HK-2 (cell line): ENCODE measurements at regions not wholly inside any gene's neighbourhood (a gene's known extent, or its start where the extent isn't known, plus 50 kb on each side); places are given as distances from the start of the nearest gene placed in this dataset.

Experiments
- DNase-seq: peaks from one replicate; pipeline ENCODE4 v3.0.0-alpha.2; 2018; ENCODE audit not compliant: unreplicated experiment

DNA sequence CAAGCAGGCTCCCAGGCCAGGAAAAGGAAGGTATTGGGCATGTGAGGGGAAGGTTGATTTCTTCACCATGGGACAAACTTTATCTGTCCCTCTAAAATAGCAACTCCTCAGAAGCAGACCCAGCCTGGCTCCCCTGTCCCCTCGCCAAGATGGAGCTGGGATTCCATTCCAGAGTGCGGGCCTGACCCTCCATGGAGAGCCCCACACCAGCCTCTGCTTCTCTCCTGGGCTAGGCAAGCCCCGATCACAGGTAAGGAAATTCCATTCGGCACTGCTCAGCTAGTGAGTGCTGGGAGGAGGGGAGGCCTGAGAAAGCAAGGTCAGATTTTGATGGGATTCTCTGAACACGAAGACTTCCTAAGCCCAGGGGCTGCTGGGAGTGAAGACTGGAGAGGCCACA, 98.4 kb downstream of the EFNB1 start:
- DNase-seq = no peak

DNA sequence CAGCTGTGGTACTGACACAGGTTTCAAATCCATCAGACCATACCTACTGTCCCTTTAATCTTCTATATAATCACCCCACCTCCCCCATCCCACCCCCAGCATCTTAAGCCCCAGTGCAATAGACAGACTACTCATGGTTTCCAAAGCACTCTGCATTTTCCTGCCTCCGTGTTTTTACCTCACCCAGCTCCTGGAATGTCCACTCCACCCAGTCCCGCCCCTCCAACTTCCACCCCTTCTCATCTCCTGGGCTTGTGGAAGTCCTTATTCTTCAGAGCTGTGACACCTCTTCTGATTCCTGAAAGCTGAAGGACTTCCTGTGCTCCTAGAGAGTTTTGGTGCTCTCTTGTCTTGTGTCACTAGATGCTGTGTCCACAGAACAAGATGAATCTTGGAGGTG, 94.3 kb downstream of the EFNB1 start:
- no peak for DNase-seq

DNA sequence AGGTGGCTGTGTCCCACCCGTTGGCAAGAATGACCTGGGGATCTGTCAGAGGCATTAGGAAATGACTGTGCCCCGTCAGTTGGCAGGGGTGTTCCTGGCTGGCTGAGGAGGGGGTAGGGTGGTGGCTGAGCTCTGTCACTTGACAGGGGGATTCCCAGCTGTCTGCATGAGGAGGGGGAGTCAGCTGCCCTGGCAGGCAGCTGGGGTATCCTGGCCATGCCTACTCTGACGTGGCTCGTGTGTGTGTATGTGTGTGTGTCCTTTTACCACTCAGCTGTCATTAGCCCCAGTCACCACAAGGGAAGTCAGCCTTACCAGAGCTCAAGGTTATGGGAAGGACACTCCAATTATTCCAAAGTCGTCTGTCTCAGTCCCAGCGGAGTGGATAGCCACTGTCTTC, 93.2 kb downstream of the EFNB1 start:
- no peak for DNase-seq

DNA sequence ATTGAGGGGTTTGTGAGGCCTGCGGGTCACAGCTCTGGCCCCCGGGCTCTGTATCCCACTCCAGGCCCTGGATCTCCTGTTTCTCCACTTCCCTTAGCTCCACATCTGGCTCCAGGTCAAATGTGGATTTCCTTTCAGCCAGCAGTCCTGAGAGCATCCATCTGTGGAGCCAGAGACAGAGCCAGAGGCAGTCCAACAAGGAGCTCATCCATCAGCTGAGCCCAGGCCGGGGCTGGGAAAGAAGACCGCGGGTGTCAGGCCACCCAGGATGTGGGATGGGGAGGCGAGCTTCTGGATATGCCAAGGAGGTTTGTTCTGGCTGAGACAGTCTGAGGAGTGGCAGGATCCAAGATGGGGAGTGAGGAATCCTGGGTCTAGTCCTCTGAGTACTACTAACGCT, 91.7 kb downstream of the EFNB1 start:
- no peak for DNase-seq

DNA sequence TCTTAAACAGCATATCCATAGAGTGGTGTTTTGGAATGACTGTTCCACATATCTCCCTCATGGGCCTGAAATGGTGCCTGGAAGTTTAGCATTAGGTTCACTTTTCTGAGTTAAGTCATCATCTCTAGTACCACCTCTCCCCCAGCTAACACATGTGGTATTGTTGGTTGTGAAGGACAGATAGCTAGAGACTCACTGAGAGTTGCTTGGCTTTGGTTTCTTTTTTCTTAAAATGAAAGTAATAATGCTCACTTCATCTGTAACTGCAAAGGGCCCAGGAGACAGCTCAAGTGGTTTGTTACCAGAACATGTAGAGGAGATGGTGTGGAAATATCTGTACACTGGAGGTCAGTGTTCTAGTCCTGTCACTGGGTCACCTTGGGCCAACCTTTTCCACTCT, 90.9 kb downstream of the EFNB1 start:
- no peak for DNase-seq

DNA sequence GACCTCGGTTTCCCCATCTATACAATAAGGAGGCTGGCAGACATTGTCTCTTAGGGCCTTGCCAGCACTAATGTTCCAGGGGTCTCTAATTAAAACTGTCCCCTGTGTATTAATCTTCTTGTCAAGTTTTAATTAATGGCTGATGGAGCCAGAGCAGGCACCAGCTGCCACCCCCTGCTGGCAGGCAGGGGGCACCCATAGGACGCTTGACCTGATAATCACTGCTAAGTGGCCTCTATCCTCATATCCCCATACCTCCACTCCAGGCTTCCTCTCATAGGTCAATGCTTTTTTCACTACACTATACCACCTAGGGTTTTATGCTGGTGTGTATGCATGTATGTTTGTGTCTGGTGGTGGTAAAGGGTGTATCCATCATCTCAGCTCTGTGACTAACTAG, 89.4 kb downstream of the EFNB1 start:
- no peak for DNase-seq

DNA sequence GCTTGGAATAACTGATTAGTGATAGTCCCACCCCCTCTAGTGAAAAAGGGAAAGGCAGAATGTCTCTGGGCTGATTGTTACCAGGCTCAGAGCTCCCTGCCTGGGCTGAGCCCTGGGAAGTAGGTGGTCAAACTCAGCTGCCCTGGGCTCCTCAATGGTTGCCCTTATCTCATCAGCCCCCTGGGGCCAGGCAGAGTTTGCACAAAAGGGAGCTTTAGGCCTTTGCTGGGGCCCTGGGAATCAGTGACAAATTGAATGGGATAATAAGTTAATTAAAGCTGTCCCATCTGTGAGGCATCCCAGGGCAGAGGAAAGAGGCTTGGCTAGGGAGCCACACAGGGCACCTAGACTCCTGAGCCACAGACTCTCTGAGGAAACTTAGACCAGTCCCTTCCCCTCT, 89.0 kb downstream of the EFNB1 start:
- no peak for DNase-seq

DNA sequence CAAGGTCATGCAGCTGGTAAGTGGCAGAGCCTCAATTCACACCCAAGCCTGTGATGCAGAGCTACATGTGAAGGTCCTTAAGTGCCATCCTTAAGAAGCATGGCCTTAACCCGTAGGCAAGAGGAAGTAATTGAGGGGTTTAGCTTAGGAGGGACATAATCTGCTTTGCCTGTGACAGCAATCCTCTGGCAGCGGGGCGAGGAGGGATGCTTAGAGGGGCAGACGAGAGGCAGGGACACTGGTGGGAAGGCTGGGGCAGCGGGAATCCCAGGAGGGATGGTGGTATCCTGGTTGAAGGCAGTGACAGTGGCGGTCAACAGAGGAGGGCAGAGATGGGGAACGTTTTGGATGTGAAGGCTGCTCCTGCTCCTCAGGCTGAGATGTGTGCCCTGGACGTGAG, 88.1 kb downstream of the EFNB1 start:
- DNase-seq = no peak

DNA sequence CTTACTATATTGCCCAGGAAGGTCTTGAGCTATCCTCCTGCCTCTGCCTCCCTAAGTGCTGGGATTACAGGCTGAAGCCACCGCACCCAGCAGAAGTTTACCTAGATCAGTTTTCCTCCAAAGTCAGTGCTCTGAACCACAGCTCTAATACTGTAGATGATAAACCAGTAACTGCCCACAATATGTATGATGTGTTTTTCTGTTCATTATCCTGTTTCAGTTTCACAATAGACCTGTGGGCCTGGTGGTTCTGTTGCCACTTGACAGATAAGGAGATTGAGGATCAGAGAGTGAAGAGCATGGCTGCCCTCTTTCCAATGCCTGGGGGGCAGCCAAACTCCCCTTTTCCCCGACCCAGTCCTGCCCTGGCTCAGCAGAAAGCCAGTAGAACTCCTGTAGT, 87.0 kb downstream of the EFNB1 start:
- no peak for DNase-seq

DNA sequence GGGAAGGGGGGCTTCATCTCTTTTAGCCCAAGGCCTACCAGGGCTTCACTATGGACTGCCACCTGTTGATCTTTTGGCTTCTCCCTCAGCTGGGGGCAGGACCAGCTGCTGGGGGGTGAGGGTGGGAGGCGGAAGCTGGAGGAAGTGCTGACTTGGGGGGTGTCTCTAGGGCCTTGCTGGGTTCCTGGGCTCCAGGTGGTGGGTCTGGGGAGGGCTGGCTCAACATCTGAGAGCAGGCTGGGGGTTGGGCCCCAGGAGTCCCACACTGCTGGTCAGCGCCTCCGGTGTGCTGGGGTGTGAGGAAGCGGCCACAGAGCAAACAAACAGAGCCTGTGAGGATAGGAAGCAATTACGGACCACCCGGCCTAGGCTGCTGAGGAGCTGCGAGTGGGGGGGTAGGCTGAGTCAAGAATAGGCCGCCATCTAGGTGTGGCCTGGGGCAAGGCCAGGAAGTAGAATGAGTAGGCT, 85.7 kb downstream of the EFNB1 start:
- DNase-seq = no peak

DNA sequence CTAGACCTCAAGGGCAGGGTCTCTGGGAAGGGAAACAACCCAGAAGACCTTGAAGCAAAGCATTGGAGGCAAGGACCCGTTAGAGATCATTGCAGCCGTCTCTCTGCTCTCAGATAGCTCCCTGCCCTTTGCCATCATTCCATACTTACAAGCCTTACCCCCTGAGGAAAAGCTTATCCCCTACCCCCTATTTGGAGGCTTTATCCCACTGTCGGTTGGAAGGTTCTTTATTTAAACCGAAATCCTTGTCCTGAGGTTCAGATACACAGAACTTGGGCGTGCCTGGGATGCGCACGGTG, 84.4 kb downstream of the EFNB1 start:
- no peak for DNase-seq

DNA sequence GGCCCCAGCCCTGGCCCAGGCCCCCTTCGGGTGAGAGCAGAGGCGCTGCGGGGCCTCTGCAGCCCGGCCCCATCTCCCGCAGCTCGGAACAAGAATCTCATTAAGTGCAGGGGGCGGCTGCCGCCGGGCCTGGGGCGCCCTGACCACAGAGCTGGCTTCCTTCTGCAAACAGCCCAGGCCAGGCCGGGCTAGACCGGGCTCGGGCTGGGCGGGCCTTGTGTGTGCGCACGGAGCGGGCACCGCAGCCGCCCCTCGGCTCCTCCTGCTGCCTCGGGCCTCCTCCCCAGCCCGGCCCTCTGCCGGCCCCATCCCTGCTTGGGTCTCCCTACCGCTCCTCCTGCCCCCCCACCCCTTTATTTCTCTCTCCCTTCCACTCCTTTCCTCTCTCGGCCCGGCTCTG, 83.3 kb downstream of the EFNB1 start:
- no peak for DNase-seq

DNA sequence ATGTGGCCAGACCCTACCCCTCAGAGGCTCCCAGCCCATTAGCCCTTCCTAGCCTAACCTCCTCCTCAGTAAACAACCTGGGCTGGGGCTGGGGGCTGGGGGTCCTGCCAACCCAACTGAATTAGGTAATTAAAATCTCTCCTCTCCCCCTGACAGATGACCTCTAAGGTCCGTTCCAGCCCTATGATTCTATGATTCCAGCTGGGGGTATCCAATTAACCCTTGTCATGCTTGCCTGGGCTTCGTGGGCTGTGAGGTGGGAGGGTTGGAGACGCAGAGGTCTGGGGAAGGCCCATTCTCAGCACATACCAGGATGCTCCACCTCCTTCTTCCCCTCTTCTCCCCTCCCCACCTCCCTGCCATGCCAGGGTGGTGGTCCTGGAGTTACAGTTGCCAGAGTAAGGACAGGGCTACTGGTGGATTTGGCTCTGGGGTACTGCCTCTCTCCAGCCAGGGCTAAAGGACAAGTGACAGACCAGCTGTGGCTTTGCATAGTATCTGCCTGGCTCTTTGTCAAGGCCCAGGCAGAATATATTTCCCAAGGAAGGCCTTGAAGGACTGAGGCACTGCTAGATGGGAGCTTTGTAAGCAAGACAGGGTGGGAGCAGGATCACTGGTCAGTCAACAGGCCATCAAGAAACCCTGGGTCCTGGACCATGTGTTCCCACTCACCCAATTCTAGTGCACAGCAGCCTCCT, 82.1 kb downstream of the EFNB1 start:
- DNase-seq = no peak

DNA sequence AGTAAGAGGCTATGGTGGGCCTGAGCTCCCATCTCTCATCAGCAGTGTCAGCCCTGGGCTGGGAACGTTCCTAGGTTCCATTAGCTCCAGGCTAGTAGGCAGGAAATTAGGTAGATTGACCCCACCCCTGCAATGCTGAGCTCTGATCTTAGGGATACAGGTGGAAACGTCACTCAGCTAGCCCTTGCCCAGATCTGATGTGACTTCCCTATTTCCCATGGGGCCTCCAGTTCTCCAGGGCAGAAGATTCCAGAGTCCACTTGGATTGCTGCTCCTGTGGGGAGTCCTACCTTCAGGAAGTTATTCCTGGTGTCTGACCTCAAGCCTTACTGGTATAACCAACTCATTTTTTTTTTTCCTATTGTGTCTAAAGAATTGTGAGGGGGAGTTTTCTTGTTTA, 81.1 kb downstream of the EFNB1 start:
- no peak for DNase-seq

DNA sequence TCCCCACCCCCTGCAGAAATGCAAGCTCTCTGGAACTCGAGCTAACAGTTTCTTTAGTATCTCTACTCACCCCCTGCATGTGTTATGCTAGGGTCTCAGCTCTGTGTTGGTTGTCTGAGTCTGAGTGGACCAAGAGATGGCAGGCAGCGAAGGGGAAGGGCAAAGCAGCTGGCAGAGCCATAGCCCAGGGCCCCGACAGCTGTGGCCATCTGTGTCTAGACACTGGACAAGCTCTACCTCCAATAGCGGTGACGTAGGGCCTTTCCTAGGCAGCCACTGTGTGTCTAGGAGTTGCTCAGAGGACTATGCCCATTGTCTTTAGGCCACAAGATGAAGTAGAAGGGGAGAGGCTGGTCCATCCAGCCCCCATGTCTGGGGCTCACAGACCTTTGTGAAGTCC, 79.2 kb downstream of the EFNB1 start:
- DNase-seq = no peak

DNA sequence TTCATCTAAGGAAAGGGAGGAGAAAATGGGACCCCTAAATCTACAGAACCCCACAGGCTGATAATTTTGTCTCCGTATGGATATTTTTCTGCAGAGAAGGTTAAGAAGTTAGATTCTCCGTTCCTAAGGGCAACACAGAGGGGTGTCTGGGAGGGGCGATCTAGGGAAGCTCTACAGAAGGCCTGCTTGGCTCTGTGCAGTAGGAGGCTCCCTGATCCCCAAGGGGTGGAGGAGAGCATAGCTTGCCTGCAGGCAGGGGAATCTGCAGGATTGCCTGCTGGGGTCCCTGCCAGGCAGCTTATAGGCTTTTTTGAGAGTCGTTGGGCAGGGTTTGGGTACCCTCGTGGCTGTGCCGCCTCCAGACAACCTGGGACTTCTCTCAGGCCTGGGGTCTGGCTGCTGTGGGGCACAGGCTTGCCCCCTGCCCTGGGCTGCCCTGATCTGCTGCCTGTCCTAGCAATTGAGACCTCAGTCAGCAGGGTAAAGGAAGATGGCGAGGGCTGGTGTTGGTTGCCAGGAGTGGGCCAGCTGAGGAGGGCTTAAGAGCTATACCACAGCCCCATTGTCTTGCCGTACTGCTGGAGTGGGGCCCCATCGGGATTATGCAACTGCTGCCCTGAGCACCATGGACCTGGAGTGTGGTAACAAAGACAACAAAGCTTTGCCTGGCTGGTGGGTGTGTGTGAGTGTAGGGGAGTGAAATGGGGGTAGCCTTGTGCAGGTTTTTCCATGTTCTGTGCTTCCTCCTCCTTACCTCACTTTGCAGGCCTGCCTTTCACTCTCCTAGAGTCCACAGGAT, 74.1 kb downstream of the EFNB1 start:
- DNase-seq = no peak

DNA sequence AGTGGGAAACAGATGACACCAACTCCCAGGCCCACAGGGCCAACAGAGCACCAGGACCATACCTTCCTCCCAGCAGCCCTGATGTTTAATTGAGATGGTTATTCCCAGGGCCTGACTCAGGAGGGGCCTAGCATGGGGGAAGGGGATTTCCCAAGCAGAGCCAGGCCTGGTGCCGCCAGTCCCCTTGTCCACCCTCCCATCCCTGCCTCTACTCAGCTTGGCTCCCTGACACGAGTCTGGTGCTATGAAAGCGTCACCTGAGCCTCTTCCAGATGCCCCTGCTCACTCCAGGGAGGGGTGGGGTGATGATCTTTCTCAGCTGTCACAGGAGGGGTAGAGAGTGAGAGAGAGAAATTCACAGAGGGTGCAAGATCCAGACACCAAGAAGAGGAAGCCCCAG, 72.7 kb downstream of the EFNB1 start:
- no peak for DNase-seq

DNA sequence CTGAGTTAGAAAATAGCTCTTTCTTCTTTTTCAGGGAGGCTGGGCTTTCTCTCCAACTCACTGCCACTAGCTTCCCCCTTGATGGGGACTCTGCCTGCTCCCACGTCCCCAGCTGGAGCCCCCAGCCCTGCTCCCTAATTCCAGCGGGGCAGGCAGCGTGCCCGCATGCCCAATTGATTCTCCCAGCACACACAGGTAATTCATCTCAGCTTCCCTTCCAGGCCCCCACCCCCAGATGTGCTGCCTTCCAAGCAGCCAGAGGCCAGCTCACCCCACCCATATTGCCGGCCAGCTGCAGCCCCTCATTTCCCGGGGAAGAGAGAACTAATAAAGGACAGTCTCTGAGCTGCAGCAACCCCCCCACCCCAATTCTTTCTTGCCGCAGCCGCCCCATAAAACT, 69.8 kb downstream of the EFNB1 start:
- DNase-seq = no peak

DNA sequence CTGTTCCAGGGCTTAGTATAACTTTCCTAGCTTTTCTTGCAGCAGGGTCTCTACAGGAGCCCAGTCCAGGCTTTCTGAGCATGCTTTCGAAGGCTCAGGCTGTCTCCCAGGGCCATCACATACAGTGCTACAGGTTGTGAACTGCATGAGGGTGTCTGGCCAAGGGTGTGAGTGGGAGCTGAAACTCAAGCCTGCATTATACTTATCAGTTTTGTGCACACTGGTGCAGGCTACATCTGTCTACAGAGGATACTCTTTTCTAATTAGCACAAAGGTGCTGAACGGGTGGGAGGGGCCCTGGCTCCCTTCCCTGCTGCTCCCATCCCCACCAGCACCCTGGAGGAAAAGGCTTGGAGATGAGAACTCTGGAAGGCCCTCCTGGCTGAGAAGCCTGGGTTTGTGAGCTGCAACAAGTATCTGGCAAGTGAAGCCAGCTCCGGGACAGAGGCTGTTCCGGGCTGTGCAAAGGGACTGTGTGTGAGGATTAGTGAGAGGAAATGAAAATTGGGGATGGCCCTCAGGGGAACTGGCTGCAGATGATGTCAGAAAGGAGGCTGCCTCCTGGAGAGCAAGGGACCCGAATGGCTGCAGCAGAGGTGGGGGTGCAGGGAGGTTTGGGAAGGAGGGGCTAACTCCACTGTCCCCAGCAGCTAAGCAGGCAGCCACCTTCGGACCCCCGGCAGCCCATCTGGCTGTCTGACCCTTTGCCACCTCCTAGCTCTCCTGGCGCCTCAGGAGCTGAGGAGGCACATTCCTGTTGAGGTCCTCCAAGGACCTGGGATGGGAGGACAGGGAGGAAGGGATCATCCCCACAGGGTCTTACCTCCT, 68.5 kb downstream of the EFNB1 start:
- no peak for DNase-seq

DNA sequence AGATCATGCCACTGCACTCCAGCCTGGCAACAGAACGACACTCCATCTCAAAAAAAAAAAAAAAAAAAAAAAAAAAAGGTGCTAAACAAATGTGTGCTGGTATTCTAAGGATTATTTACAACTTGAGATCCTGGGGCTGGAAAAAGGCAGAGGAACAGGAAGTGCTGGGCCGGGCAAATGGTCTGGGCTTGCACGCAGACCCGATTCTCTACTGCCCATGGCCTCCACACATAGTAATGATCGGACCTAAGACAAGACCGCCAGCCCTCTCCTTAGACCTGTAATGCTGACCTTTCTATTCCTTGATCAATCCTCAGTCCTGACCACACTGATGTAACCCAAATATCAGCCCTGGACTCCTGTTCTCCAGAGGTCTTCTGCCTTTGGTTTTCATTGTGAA, 67.8 kb downstream of the EFNB1 start:
- DNase-seq = no peak

DNA sequence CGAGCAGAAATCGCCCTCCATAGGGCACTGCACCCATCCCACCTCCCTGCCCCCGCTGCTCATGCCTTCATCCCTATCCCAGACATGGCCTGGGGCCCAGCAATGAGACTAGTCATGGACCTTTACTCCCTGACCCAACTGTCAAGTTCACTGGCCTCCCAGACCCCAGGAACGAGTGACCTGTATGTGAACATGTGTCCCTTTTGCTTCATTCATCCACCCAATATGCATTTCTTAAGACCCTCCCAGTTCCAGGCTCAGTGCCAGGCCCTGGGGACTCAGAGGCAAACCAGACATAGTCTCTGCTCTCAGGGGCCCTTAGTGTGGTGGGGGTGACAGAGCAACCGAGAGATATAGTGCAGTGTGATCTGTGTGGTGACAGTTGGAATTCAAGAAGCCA, 67.0 kb downstream of the EFNB1 start:
- no peak for DNase-seq

DNA sequence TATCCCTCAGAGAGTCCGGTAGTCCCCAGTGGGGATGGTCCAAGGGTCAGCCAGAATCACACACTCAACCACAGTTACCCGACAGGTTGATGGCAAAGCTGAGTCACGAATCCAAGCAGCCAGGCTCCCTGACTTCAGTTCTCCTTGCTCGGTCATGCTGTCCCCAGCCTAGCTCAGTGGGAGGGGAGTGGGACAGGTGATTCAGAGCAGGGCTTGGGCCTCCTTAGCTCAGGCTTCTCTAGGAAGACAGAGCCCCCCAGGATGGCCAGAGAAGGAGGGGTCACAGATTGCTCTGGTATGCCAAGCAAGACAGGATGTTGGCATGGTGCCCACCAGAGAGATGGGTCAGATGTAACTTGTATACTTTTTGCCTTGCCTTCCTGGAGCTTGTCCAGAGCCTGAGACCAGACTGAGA, 66.5 kb downstream of the EFNB1 start:
- peak; percentile 59 for DNase-seq
